Stimulated activated CD8-positive, alpha-beta memory T cell treated with anti-CD3 and anti-CD28 coated beads, Interleukin-7, amount 100 ng/mL, for 48 hours (primary cell): ENCODE measurements at regions not wholly inside any gene's neighbourhood (a gene's known extent, or its start where the extent isn't known, plus 50 kb on each side); places are given as distances from the start of the nearest gene placed in this dataset.

Experiments used
- DNase-seq, 2 donors: peaks; one replicate each; pipeline ENCODE4 v3.0.0-alpha.2; 2020; ENCODE audit warnings: low read depth in 1 of 2; ENCODE audit errors: extremely low read depth in 1 of 2

- DNase-seq, result no peak
Measured at GRCh38 chr11:112354364-112354763, 93.7 kb upstream of the PLET1 start.

GRCh38 chr11:112355726-112356125, 95.1 kb upstream of the PLET1 start:
- DNase-seq, result no peak

- DNase-seq, result no peak
Measured at GRCh38 chr11:112357488-112357887, 96.8 kb upstream of the PLET1 start.

DNA sequence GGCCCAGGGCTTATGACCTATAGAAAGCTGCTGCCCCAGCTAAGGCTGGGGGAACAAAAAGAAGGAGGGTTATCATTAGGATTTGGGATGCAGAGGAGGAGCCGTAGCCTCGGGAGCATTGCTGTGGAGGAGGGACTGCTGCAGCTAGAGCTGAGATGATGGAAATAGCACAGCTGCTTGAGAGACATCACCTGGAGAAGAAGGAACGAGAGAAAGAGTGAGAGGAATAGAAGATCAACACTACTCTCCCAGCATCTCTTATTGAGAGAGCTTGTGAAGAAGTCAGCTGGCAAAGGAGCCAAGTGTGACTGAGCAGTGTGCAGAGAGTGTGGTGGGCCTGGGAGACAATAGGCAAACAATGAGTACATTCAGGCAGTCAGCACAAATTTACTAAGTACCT, 100.7 kb upstream of the PLET1 start:
- DNase-seq, result no peak

- DNase-seq, result no peak
Measured at GRCh38 chr11:112363527-112363926, 102.9 kb upstream of the PLET1 start.

- no peak for DNase-seq
Measured at GRCh38 chr11:112364962-112365481, 104.4 kb upstream of the PLET1 start.

- DNase-seq, result no peak
Measured at GRCh38 chr11:112366012-112366411, 105.4 kb upstream of the PLET1 start.

DNA sequence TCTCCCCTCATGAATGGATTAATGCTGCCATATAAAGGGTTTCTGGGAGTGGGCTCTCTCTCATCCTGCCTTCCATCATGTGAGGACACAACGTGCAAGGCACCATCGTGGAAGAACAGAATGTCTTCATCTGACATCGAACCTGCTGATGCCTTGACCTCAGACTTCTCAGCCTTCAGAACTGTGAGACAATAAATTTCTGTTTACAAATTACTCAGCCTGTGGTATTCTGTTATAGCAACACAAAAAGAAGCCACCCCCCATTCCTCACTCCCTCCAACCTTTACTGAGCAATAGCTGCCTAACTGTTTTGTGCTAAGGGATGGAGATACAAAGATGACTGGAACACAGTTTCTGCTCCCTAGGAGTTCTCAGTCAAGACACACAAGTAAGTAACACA, 106.1 kb upstream of the PLET1 start:
- DNase-seq, result no peak

- DNase-seq, result no peak
Measured at GRCh38 chr11:112367461-112367860, 106.8 kb upstream of the PLET1 start.

- no peak for DNase-seq
Measured at GRCh38 chr11:112367895-112368294, 107.2 kb upstream of the PLET1 start.

GRCh38 chr11:112368381-112368780, 107.7 kb upstream of the PLET1 start:
- no peak for DNase-seq

DNA sequence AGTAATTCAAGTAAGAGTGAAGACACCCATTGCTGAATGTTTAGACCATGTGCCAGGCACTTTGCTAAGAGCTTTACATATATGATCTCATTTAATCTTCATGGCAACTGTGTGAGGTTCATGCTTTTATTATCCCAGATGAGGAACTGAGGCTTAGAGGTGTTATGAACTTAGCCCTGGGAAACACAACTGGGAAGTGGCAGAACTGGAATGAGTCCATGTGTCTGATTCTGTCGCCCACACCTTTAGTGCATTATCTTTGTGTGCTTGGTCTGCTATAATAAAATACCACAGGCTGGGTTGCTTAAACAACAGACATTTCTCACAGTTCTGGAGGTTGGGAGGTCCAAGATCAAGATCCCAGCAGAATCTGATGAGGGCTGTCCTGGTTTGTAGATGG, 108.7 kb upstream of the PLET1 start:
- no peak for DNase-seq

DNA sequence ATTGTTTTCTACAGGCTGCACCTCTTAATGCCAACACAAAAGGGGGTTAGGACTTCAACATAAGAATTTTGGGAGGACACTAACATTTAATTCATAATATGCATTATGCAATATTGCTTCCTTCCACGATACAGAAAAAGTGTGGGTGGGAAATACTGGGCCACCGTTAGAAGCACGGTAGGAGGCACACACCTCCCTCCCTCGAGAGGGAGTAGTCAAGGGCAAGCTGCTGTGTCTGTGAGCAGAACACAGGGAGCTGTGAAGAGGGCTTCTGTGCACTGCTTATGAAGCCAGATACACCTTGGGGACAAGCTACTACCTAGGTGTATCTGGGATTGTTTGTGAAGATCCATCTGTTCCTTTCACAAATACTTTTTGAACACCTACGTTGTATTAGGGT, 109.3 kb upstream of the PLET1 start:
- no peak for DNase-seq

GRCh38 chr11:112374486-112375140, 114.0 kb upstream of the PLET1 start:
- DNase-seq, result no peak

GRCh38 chr11:112377946-112378345, 117.3 kb upstream of the PLET1 start:
- DNase-seq, result no peak

DNA sequence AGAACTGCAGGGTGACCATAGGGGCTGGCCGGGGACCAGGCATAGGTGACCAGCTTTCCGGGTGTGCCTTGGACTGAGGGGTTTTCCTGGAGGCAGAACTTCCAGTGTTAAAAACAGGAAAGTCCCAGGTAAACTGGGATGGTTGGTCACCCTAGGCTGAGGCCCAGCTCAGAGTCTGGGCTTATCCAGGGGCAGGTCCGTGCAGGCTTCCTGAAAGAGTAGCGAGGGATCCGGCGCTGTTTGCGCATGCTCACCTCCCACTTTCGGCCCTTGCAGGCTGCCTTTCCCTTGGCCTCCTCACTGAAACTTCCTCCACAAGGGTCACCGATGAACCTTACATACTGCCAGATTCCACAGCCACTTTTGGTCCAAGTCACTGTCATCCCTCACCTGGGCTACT, 119.8 kb upstream of the PLET1 start:
- no peak for DNase-seq

DNA sequence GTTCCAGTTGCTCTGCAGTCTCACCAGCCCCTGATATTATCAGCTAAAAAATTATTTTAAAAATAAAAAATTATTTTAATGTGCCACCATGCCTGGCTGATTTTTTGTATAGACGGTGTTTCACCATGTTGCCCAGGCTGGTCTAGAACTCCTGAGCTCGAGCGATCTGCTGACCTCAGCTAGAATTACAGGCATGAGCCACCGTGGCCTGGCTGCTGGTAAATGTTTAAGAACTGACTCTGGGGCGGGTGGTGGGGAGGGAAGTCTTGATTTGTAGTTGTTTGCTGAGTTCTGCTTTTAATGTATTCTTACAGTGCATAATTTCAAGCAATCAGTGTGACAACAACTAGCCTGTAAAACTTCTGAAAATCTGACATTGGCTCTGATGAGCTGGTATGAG, 120.9 kb upstream of the PLET1 start:
- no peak for DNase-seq

- no peak for DNase-seq
Measured at GRCh38 chr11:112382561-112382960, 121.9 kb upstream of the PLET1 start.

DNA sequence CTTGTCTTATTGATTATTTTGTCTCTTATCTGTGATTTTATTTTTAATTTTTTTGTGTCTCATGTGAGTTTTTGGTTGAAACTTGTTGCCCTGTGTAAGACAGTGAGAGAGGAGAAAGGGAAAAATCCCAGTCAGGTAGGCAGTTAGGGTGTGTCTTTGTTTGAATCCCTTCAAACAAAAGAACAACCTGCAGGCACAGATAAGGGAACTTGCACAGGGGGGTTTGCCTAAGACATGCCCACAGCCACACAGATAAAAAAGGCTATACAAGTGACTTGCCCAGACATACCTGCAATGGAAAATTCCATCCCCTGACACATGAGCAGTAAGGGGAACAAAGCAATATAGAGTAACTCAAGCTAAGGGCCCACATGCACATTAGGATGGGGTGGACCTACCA, 127.8 kb upstream of the PLET1 start:
- DNase-seq, result no peak

DNA sequence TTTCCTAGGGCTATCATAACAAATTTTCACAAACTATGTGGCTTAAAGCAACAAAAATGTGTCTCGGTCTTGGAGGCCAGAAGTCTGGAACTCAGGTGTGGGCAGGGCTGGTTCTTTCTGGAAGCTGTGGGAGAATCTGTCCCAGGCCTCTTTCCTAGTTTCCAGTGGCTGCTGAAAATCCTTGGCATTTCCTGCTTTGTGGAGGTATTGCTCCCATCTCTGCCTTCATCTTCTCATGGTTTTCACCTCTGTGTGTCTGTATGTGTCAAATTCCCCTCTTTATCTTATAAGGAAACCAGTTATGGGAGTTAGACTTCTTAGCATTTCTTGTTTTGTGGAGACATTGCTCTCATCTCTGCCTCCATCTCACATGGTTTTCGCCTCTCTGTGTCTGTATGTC, 130.4 kb upstream of the PLET1 start:
- DNase-seq, result no peak

- no peak for DNase-seq
Measured at GRCh38 chr11:112392904-112393303, 132.2 kb upstream of the PLET1 start.

DNA sequence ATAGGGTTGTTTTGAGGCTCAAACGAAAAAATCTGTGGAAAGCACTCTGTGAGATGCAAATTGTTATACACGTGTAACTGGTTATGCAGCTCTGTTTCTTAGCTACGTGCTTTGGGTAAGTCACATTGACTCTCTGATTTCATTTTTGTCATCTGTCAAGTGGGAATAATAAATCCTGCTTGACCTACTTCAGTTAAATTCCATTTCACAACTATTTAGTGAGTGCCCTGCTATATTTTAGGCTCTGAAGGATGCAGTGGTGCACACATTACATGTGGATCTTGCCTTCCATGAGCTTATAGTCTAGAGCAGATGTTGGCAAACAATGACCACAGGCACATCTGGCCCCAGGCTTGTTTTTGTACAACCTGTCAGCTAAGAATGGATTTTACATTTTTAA, 133.6 kb upstream of the PLET1 start:
- no peak for DNase-seq

DNA sequence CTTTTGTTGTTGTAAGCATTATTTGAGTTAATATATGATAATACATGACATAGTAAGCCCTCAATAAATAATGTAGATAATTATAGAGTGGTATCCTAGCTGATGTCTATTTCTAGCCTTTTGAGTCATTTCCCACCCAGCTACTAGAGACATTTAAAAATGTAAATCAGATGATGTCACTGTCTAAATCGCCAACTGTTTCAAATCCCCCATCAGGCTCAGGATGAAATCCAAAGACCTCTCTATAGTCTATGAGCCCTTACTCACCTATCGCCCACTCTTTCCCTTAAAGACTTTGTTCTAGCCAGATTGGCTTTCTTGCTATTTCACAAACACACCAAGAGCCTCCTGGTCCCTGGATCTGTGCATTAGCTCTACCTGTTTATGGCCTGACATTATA, 135.4 kb upstream of the PLET1 start:
- DNase-seq, result no peak
